ENCODE measurements at regions not wholly inside any gene's neighbourhood (a gene's known extent, or its start where the extent isn't known, plus 50 kb on each side); places are given as distances from the start of the nearest gene placed in this dataset.
A peak's percentile ranks its signal among the peaks of the same experiment; 100 is the strongest.

DNA sequence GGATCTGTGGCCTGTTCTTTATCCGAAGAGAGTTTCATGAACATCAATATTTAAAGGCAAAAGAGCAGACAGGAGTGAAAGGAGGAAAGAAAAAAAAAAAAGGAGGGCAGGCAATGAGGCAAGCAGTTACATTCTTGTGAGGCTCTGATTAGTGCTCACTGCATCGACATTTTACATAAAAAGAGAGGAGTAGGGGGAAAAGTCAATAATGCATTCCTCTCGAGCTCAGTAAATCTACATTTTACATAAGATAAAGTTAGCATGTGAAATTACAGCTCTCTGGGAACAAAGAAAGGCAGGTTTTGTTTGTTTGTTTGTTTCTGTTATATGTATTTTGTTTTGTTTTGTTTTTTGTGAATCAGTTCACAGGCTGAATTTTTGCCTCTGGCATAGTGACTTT, 187.1 kb upstream of the ARL4C start:
- no peaks in the 10 kb centered on the region for H3K9me3 ChIP-seq
- intact Hi-C loops (cut with DNase I; ENCODE audit: low total_unique reads) (no loop called here), in situ Hi-C loops (cut with MboI; ENCODE audit: low pct_ligation_motif_present in 1 of 4, low pct_unique_long_range_greater_than_20kb in 1 of 4, low sequenced_read_pairs in 3 of 4) (no loop called here)
- H3K36me3 ChIP-seq = no peaks in the 10 kb centered on the region
- TF ChIP-seq POLR2A (IDR thresholded peaks at IDR 0.05) (no peak), POLR2AphosphoS5 (IDR thresholded peaks at IDR 0.05) (no peak), EP300 (IDR thresholded peaks at IDR 0.05; ENCODE audit: low read depth) (no peak), CTCF (IDR thresholded peaks at IDR 0.05) (no peak)
- no peak for DNase-seq
- no peak overlapping the region for H3K27ac ChIP-seq
- H3K27me3 ChIP-seq = no peaks in the 10 kb centered on the region
- H3K4me1 ChIP-seq = no peaks in the 10 kb centered on the region
- 76 to 79% methylated on average over 3 of the region's 3 CpGs for WGBS, 2 donors (ENCODE audit: low coverage in 1 of 2)
- no peak overlapping the region for H3K4me3 ChIP-seq

- TF ChIP-seq EP300 (IDR thresholded peaks at IDR 0.05; ENCODE audit: low read depth) (no peak), CTCF (IDR thresholded peaks at IDR 0.05) (no peak), POLR2AphosphoS5 (IDR thresholded peaks at IDR 0.05) (no peak)
- intact Hi-C loops (cut with DNase I; ENCODE audit: low total_unique reads) = no loop called here
Measured at GRCh38 chr2:234682492-234683228, 185.8 kb upstream of the ARL4C start.

DNA sequence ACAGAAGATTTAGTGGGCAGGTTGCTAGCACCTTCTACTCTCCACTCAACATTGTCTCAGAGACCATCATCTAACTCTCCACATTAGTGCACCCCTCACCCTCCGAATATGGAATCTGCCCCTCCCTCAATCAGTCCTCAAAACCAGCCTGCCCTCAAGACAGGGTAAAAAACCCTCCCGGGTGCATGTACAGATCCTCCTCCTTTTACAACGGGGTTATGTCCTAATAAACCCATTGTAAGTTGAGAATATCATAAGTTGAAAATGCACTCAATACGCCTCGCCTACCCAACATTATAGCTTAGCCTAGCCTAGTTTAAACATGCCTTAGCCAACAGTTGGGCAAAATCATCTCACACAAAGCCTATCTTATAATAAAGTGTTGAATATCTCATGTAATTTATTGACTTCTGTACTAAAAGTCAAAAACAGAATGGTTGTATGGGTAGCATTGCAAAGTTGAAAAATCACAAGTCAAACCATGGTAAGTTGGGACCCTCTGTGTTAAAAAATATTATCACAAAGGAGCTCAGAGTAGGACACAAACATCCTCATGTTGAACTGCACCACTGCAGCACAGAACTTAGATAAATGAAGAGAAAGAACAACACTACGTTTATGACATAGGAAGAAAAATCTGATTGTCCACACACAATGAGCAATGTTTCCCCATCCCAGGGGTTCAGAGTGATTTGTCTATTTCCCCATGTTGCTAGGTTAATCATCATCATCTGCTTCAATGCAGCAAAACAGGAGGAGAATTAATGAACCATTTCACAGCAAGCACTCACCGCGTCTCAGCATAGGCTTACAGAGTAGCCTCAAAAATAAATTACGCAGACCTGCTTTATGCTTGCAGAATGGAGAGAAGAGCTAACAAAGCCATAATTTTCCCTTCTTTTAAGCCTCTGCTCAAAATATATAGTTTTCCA, 184.1 kb upstream of the ARL4C start:
- WGBS, 2 donors (ENCODE audit: low coverage in 1 of 2) = 81 to 90% methylated on average over 8 to 9 of the region's 9 CpGs
- TF ChIP-seq CTCF (IDR thresholded peaks at IDR 0.05) (no peak), POLR2A (IDR thresholded peaks at IDR 0.05) (no peak), EP300 (IDR thresholded peaks at IDR 0.05; ENCODE audit: low read depth) (no peak), POLR2AphosphoS5 (IDR thresholded peaks at IDR 0.05) (no peak)
- Histone ChIP-seq H3K27ac (peak overlapping the region in 1 of 4 donors; percentile 25), H3K27me3 (no peaks in the 10 kb centered on the region), H3K4me3 (no peak overlapping the region), H3K9me3 (no peaks in the 10 kb centered on the region), H3K4me1 (no peaks in the 10 kb centered on the region), H3K36me3 (no peaks in the 10 kb centered on the region)
- in situ Hi-C loops (cut with MboI; ENCODE audit: low pct_ligation_motif_present in 1 of 4, low pct_unique_long_range_greater_than_20kb in 1 of 4, low sequenced_read_pairs in 3 of 4) = no loop called here
- no peak for DNase-seq
- intact Hi-C loops (cut with DNase I; ENCODE audit: low total_unique reads) = no loop called here

More at GRCh38 chr2:234682492-234683228, 185.8 kb upstream of the ARL4C start:
- 77 to 87% methylated on average over 3 to 4 of the region's 4 CpGs for WGBS, 2 donors (ENCODE audit: low coverage in 1 of 2)
- no peaks in the 10 kb centered on the region for H3K9me3 ChIP-seq
- DNase-seq = no peak
- no peaks in the 10 kb centered on the region for H3K27me3 ChIP-seq
- H3K36me3 ChIP-seq = no peaks in the 10 kb centered on the region
- in situ Hi-C loops (cut with MboI; ENCODE audit: low pct_ligation_motif_present in 1 of 4, low pct_unique_long_range_greater_than_20kb in 1 of 4, low sequenced_read_pairs in 3 of 4) = no loop called here
- H3K4me3 ChIP-seq = no peak overlapping the region
- H3K27ac ChIP-seq = no peak overlapping the region
- H3K4me1 ChIP-seq = no peaks in the 10 kb centered on the region

Measured in transverse colon (tissue), 4 donors.